Mammary epithelial cell (primary cell): ENCODE measurements at regions not wholly inside any gene's neighbourhood (a gene's known extent, or its start where the extent isn't known, plus 50 kb on each side); places are given as distances from the start of the nearest gene placed in this dataset.

Source experiments
- CTCF ChIP-seq, 2 donors: IDR thresholded peaks in 1 of 2; conservative IDR thresholded peaks in 1 of 2; 2 replicates each; pipeline ENCODE4 v1.5.1; 2011 to 2012; ENCODE audit warnings: inconsistent platforms in 2 of 2, low read length in 2 of 2, mild to moderate bottlenecking in 2 of 2, control low read depth in 1 of 2, low read depth in 1 of 2; ENCODE audit not compliant: insufficient read depth in 1 of 2; ENCODE audit errors: extremely low read depth in 1 of 2
- EZH2 ChIP-seq: IDR thresholded peaks from 2 replicates; pipeline ENCODE4 v1.6.1; 2012; ENCODE audit warnings: low read length, inconsistent platforms, borderline replicate concordance

GRCh38 chr1:221878134-221878533, 136.2 kb upstream of the DUSP10 start:
- no peak for TF ChIP-seq EZH2
- no peak for TF ChIP-seq CTCF (conservative IDR thresholded peaks at IDR 0.05 in 1 of 2, IDR thresholded peaks at IDR 0.05 in 1 of 2; ENCODE audit: extremely low read depth in 1 of 2, insufficient read depth in 1 of 2, low read depth in 1 of 2, low read length in 2 of 2)
